Suprapubic skin (tissue), 4 donors: ENCODE measurements at regions not wholly inside any gene's neighbourhood (a gene's known extent, or its start where the extent isn't known, plus 50 kb on each side); places are given as distances from the start of the nearest gene placed in this dataset.

ENCODE experiments used
- EP300 ChIP-seq: sonication (generic); formaldehyde crosslinking; IDR thresholded peaks from one replicate; pipeline ENCODE4 v1.6.1; 2017; ENCODE audit warnings: antibody characterized with exemption
- POLR2A ChIP-seq, 2 donors: fragments of 450-650 bp; IDR thresholded peaks; one replicate each; pipeline ENCODE4 v1.6.1; 2017; ENCODE audit warnings: antibody characterized with exemption in 2 of 2, mild to moderate bottlenecking in 2 of 2, moderate library complexity in 2 of 2
- POLR2AphosphoS5 ChIP-seq, 3 donors: sonication (generic); formaldehyde crosslinking; IDR thresholded peaks; one replicate each; pipeline ENCODE4 v1.6.1; 2017; ENCODE audit warnings: antibody characterized with exemption in 3 of 3
- TF ChIP-seq, protein P1 (sequence below), 2 donors: fragments of 200-600 bp in 1 of 2; fragments of 450-650 bp in 1 of 2; sonication (generic) in 1 of 2; IDR thresholded peaks; one replicate each; pipeline ENCODE4 v1.5.1; 2016 to 2019; ENCODE audit warnings: antibody characterized with exemption in 2 of 2, mild to moderate bottlenecking in 1 of 2, moderate library complexity in 1 of 2

DNA sequence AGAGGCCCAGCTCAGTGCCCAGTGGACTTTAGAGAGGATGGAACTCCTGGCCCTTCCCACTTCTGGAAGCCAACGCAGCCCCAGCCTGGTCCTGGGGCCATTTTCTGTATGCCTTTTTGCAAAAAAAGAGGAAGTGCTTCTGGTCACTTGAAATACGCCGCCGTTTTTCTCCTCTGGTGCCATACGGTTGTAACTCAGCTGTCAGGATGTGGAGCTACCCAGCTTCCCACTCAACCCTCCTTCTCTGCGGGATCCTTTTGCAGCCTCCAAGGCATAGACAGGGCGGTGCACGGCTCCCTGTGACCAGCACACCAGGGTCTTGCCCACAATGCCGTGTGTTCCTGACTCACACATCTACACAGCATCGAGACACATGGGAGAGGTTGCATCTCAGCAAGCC, 369.6 kb downstream of the TCERG1L start:
- TF ChIP-seq, protein P1, sequence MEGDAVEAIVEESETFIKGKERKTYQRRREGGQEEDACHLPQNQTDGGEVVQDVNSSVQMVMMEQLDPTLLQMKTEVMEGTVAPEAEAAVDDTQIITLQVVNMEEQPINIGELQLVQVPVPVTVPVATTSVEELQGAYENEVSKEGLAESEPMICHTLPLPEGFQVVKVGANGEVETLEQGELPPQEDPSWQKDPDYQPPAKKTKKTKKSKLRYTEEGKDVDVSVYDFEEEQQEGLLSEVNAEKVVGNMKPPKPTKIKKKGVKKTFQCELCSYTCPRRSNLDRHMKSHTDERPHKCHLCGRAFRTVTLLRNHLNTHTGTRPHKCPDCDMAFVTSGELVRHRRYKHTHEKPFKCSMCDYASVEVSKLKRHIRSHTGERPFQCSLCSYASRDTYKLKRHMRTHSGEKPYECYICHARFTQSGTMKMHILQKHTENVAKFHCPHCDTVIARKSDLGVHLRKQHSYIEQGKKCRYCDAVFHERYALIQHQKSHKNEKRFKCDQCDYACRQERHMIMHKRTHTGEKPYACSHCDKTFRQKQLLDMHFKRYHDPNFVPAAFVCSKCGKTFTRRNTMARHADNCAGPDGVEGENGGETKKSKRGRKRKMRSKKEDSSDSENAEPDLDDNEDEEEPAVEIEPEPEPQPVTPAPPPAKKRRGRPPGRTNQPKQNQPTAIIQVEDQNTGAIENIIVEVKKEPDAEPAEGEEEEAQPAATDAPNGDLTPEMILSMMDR (IDR thresholded peaks at IDR 0.05): no peak
- TF ChIP-seq POLR2A (IDR thresholded peaks at IDR 0.05) (no peak), EP300 (no peak), POLR2AphosphoS5 (IDR thresholded peaks at IDR 0.05) (no peak)
